Activated CD4-positive, alpha-beta T cell treated with anti-CD3 and anti-CD28 coated beads, Interleukin-2, amount 10 ng/mL, durations not matched to agents 24 days and 14 days (primary cell): ENCODE measurements at regions not wholly inside any gene's neighbourhood (a gene's known extent, or its start where the extent isn't known, plus 50 kb on each side); places are given as distances from the start of the nearest gene placed in this dataset.

Experiments used
- DNase-seq: peaks from one replicate; pipeline ENCODE4 v3.0.0; 2022
- H3K27ac Mint-ChIP-seq: one replicate; pipeline ENCODE4 v1.8.0; 2022; ENCODE audit warnings: mild to moderate bottlenecking, mixed read lengths
- H3K27me3 Mint-ChIP-seq: one replicate; pipeline ENCODE4 v1.8.0; 2022; ENCODE audit warnings: mixed read lengths
- H3K36me3 Mint-ChIP-seq: one replicate; pipeline ENCODE4 v1.8.0; 2022; ENCODE audit warnings: low read depth, mild to moderate bottlenecking, mixed read lengths
- H3K4me1 Mint-ChIP-seq: one replicate; pipeline ENCODE4 v1.8.0; 2021; ENCODE audit warnings: mixed read lengths
- H3K4me3 Mint-ChIP-seq: one replicate; pipeline ENCODE4 v1.8.0; 2022; ENCODE audit warnings: mild to moderate bottlenecking, moderate library complexity, mixed read lengths
- H3K9me3 Mint-ChIP-seq: one replicate; pipeline ENCODE4 v1.8.0; 2021; ENCODE audit warnings: mixed read lengths
- intact Hi-C: fragments of 100-400 bp; cut with micrococcal nuclease; formaldehyde crosslinking; loops from one replicate; pipeline ENCODE4 v1.15.1; 2023

DNA sequence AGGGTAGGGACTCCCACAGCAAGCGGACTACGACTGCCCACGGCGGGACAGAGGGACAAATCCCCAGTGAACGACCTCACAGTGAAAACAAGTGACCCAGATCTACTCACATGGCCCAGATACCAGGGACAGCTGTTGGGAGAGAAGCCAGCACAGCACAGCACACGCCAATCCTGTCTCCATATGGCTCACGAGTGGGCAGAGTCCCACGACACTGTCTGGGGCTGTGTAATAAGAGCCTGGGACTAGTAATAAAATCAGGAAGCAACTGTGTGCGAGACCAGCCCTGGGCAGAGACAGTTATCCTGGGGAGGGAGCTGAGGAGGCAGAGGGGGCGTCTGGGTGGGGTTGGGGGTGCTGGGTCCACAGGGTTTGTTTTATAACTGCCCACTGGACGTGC lies 385.0 kb downstream of the CTTN start:
- H3K36me3 Mint-ChIP-seq: no peaks in the 10 kb centered on the region
- no peak overlapping the region for H3K4me3 Mint-ChIP-seq
- DNase-seq: no peak
- H3K9me3 Mint-ChIP-seq: no peaks in the 10 kb centered on the region
- H3K27ac Mint-ChIP-seq: no peak overlapping the region
- no peaks in the 10 kb centered on the region for H3K4me1 Mint-ChIP-seq
- H3K27me3 Mint-ChIP-seq: no peaks in the 10 kb centered on the region
- intact Hi-C loops: no loop called here

DNA sequence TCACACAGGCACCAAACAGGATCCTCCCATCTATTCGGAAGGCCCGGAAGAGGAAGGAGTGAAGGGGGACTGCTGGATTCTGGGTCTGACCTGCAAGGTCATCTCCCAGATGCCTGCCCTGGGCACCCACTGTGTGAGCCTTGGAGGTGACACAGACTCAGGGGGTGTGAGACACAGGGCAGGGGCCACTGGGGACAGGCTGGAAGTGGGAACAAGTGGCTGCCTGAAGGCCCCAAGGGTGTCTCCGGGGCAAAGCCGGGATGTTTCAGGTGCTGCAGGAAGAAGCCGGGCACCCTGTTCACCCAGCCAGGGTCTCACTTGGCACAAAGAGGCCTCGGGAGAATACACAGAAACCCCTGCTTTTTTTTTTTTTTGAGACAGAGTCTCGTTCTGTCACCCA lies 385.5 kb downstream of the CTTN start:
- H3K36me3 Mint-ChIP-seq: no peaks in the 10 kb centered on the region
- no peaks in the 10 kb centered on the region for H3K27me3 Mint-ChIP-seq
- no peaks in the 10 kb centered on the region for H3K9me3 Mint-ChIP-seq
- no peak for DNase-seq
- intact Hi-C loops: no loop called here
- H3K4me3 Mint-ChIP-seq: no peak overlapping the region
- H3K27ac Mint-ChIP-seq: no peak overlapping the region
- H3K4me1 Mint-ChIP-seq: no peaks in the 10 kb centered on the region

GRCh38 chr11:70785372-70785771 lies 387.0 kb downstream of the CTTN start:
- intact Hi-C loops: no loop called here
- Mint-ChIP-seq H3K27me3 (no peaks in the 10 kb centered on the region), H3K36me3 (no peaks in the 10 kb centered on the region), H3K9me3 (no peaks in the 10 kb centered on the region), H3K4me3 (no peak overlapping the region), H3K4me1 (no peaks in the 10 kb centered on the region), H3K27ac (no peak overlapping the region)
- DNase-seq: no peak

- no peaks in the 10 kb centered on the region for H3K36me3 Mint-ChIP-seq
These were observed 387.8 kb downstream of the CTTN start for GRCh38 chr11:70786021-70786665.

GRCh38 chr11:70788248-70789022 lies 390.1 kb downstream of the CTTN start:
- Mint-ChIP-seq H3K4me1 (no peaks in the 10 kb centered on the region), H3K27me3 (no peaks in the 10 kb centered on the region), H3K9me3 (peaks cover 3% of the 10 kb centered on the region), H3K36me3 (no peaks in the 10 kb centered on the region), H3K27ac (no peak overlapping the region), H3K4me3 (no peak overlapping the region)
- no peak for DNase-seq
- intact Hi-C loops: no loop called here

More at GRCh38 chr11:70786021-70786665, 387.8 kb downstream of the CTTN start:
- H3K27ac Mint-ChIP-seq: no peak overlapping the region
- H3K27me3 Mint-ChIP-seq: no peaks in the 10 kb centered on the region
- H3K4me1 Mint-ChIP-seq: no peaks in the 10 kb centered on the region
- no peak for DNase-seq
- no peak overlapping the region for H3K4me3 Mint-ChIP-seq
- no peaks in the 10 kb centered on the region for H3K9me3 Mint-ChIP-seq
- intact Hi-C loops: no loop called here

- no peaks in the 10 kb centered on the region for H3K27me3 Mint-ChIP-seq
- H3K4me1 Mint-ChIP-seq: no peaks in the 10 kb centered on the region
- intact Hi-C loops: no loop called here
- peaks cover 10% of the 10 kb centered on the region for H3K9me3 Mint-ChIP-seq
- H3K4me3 Mint-ChIP-seq: no peak overlapping the region
- DNase-seq: no peak
- H3K27ac Mint-ChIP-seq: no peak overlapping the region
- H3K36me3 Mint-ChIP-seq: no peaks in the 10 kb centered on the region
These were observed 392.5 kb downstream of the CTTN start for GRCh38 chr11:70790671-70791300.

- no peaks in the 10 kb centered on the region for H3K27me3 Mint-ChIP-seq
- no peaks in the 10 kb centered on the region for H3K4me1 Mint-ChIP-seq
- H3K9me3 Mint-ChIP-seq: peaks cover 16% of the 10 kb centered on the region
- no peak for DNase-seq
- intact Hi-C loops: no loop called here
- H3K27ac Mint-ChIP-seq: no peak overlapping the region
- H3K4me3 Mint-ChIP-seq: no peak overlapping the region
- H3K36me3 Mint-ChIP-seq: no peaks in the 10 kb centered on the region
These were observed 398.4 kb downstream of the CTTN start for GRCh38 chr11:70796648-70797227.

GRCh38 chr11:70798296-70798695 lies 400.0 kb downstream of the CTTN start:
- Mint-ChIP-seq H3K27me3 (no peaks in the 10 kb centered on the region), H3K4me1 (no peaks in the 10 kb centered on the region), H3K9me3 (peaks cover 14% of the 10 kb centered on the region), H3K4me3 (no peak overlapping the region), H3K36me3 (no peaks in the 10 kb centered on the region), H3K27ac (no peak overlapping the region)
- no peak for DNase-seq
- intact Hi-C loops: no loop called here

GRCh38 chr11:70799386-70799785 lies 401.1 kb downstream of the CTTN start:
- Mint-ChIP-seq H3K9me3 (peaks cover 13% of the 10 kb centered on the region), H3K27me3 (peaks cover 3% of the 10 kb centered on the region)
- intact Hi-C loops: no loop called here

GRCh38 chr11:70802185-70802584 lies 403.9 kb downstream of the CTTN start:
- H3K4me3 Mint-ChIP-seq: no peak overlapping the region
- H3K36me3 Mint-ChIP-seq: no peaks in the 10 kb centered on the region
- H3K27me3 Mint-ChIP-seq: peaks cover 3% of the 10 kb centered on the region
- H3K9me3 Mint-ChIP-seq: peaks cover 6% of the 10 kb centered on the region
- H3K4me1 Mint-ChIP-seq: no peaks in the 10 kb centered on the region
- intact Hi-C loops: no loop called here
- H3K27ac Mint-ChIP-seq: no peak overlapping the region
- no peak for DNase-seq

More at GRCh38 chr11:70799386-70799785, 401.1 kb downstream of the CTTN start:
- no peak for DNase-seq
- H3K36me3 Mint-ChIP-seq: no peaks in the 10 kb centered on the region
- H3K4me1 Mint-ChIP-seq: no peaks in the 10 kb centered on the region
- H3K27ac Mint-ChIP-seq: no peak overlapping the region
- no peak overlapping the region for H3K4me3 Mint-ChIP-seq

GRCh38 chr11:70804139-70804837 lies 406.0 kb downstream of the CTTN start:
- no peak overlapping the region for H3K4me3 Mint-ChIP-seq
- no peaks in the 10 kb centered on the region for H3K36me3 Mint-ChIP-seq
- H3K27me3 Mint-ChIP-seq: peaks cover 3% of the 10 kb centered on the region
- peaks cover 3% of the 10 kb centered on the region for H3K9me3 Mint-ChIP-seq
- H3K27ac Mint-ChIP-seq: no peak overlapping the region
- H3K4me1 Mint-ChIP-seq: no peaks in the 10 kb centered on the region
- intact Hi-C loops: no loop called here
- no peak for DNase-seq

- Mint-ChIP-seq H3K4me3 (no peak overlapping the region), H3K9me3 (peaks cover 3% of the 10 kb centered on the region), H3K4me1 (no peaks in the 10 kb centered on the region), H3K27me3 (peaks cover 3% of the 10 kb centered on the region), H3K27ac (no peak overlapping the region), H3K36me3 (no peaks in the 10 kb centered on the region)
- DNase-seq: no peak
- intact Hi-C loops: no loop called here
These were observed 406.9 kb downstream of the CTTN start for GRCh38 chr11:70805243-70805642.

GRCh38 chr11:70805971-70806370 lies 407.6 kb downstream of the CTTN start:
- Mint-ChIP-seq H3K4me1 (no peaks in the 10 kb centered on the region), H3K36me3 (no peaks in the 10 kb centered on the region), H3K27ac (no peak overlapping the region), H3K27me3 (peaks cover 3% of the 10 kb centered on the region), H3K9me3 (peaks cover 3% of the 10 kb centered on the region), H3K4me3 (no peak overlapping the region)
- intact Hi-C loops: no loop called here
- DNase-seq: no peak
